ENCODE measurements at regions not wholly inside any gene's neighbourhood (a gene's known extent, or its start where the extent isn't known, plus 50 kb on each side); places are given as distances from the start of the nearest gene placed in this dataset.

DNA sequence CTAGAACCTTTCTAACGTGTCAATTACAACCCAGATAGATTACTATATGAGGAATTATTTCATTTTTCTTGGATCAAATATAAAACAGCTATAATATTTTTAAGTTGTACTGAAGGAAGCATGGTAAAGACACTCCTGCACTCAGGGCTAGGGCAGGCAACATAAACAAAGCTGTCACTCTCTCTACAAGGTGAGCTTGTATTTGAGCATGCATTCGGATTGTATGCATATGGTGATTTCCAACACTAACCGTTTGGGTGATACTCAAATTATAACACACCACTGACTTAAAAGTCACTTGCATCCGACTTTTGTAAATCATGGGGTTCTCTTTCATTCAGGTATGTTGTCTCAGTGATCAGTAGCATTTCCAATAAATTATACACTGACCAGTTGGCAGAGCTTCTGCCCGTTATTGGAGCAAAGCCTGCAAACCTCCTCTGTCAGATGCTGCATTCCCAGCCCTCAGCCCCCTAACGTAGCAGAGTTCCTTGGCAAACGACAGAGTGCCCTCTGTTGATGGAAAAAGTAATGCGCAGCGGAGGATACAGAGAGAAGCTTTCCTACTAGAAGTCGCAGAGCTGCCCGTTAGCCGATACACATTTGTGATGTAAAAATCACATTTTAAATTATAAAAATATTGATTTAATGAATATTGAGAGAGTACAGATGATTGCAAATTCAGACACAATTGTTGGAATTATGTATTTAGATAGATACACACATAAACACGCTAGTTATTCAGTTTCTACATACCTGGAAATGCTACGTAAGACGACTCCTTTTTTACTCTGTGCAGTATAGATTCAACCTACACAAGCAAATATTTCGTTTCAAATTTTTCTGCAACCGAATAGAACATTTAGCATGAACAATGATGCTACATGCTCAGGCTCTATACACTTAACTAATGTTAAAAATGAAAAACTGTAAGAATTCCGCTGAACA is 173.9 kb upstream of the SP4 start:
- DNase-seq, result peak; percentile 32

GRCh38 chr7:21256310-21256877 is 171.5 kb upstream of the SP4 start:
- peak; percentile 28 for DNase-seq

GRCh38 chr7:21260939-21261338 is 166.9 kb upstream of the SP4 start:
- no peak for DNase-seq

DNA sequence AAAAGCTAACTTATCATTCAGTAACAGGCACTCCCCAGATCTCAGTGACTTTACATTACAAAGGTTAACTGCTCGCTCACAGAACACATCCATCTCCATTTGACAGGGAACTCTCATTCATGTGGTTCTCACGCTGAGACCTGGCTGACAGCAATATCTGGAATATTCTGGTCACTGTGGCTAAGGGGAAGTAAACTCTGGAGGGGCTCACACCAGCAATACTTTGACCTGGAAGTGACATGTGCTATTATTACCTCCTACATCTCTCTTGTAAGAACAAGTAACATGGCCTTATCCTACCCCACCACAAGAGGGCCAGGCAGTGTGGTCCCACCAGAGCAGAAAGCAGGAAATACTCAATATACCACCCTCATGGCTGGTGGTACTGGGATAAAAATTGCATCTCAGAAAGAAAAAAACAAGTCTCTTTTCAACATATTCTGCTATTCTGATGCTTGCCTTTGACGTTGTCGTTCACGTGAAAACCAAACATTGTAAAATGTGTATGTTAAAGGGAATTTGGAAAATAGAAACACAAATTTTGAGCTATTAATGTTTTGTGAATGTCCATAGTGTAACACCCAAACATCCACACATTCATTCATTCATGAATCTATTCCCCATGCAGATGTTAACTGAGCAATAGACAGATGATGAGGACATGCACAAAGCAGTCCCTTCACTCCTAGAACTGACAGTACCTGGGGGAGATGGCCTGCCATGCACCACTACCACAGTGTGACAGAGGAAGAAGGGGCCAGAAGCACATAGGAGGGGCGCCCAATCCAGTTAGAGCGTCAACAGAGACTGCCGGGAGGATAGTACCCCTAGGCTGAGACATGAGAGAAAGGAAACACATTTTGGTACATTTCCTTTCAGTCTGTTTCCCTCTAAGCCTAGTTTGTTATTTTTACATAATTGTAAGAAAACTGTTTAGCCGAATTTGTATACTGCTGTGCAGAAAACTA is 166.0 kb upstream of the SP4 start:
- peak; percentile 6 for DNase-seq

DNA sequence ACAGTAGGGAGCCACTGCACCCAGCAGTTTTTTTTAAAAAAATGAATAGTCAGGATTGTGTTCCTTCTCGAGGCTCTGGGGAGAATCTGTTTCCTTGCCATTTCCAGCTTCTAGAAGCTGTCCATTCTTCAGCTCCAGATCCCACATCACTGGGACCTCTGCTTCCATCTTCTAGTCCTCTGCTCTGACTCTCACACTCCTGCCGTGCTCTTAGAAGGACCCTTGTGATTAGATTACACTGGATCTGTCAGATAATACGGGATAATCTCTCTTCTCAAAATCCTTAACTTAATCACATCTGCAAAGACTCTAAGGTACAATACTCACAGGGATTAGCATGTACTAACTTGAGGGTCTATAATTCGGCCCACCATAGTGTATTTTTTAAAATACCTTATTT is 158.9 kb upstream of the SP4 start:
- DNase-seq, result no peak

GRCh38 chr7:21276471-21277035 is 151.3 kb upstream of the SP4 start:
- DNase-seq, result no peak

- no peak for DNase-seq
Observed at GRCh38 chr7:21278944-21279343, 148.9 kb upstream of the SP4 start.

DNA sequence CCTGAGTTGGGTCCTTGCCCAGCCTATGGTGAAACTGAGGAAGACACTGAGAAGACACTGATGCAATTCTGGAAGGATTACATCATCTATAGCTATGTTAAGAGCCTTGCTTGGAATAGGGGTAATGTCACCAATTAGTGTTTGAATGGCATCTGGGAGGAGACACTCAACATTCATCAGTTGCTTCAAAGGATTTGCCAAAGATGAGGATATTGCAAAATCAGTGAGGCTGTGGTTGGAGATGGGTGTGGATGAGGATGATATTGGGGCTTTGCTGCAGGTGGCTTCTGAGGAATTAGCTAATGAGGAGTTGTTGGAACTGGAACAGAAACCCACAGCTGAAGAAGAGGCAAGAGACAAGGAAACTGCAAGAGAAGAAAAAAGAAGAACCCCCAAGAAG is 146.7 kb upstream of the SP4 start:
- DNase-seq, result no peak

GRCh38 chr7:21293771-21294170 is 134.1 kb upstream of the SP4 start:
- no peak for DNase-seq

DNA sequence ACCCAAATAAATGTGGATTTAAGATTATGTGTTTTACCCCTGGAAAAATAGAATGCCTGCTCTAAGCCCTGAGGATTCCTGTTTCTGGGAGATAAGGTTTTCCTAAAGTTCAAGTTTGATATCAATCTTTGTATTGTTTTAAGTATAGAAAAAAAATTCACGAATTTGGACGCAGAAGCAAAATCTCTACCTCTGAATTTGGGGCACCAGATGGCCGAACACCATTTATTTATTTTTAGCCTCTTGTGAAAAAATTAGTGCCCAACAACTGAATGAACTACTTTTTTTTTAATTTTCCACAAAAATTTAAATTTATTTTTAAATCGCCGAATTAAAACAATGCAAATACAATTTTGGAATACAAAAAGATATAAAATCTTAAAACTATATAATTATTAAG is 128.1 kb upstream of the SP4 start:
- no peak for DNase-seq

DNA sequence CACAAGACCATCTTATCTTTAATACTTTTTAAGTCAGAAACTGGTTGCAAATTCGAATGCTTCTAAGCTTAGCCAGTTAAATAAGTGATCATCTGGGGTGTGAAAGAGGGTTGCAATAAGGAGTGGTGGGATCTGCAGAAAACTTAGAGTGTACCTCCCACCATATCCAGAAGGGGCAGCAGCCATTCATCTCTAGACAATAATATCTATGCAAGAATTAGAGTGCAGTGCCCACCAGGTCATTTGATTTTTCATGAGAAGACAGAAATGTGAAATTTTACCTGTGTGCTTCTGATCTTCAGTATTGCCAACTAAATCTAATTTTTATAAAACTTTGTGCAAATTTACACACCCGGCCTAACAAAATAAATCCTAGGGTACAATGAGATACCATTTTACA is 127.2 kb upstream of the SP4 start:
- no peak for DNase-seq

GRCh38 chr7:21304808-21305375 is 123.0 kb upstream of the SP4 start:
- DNase-seq, result no peak

GRCh38 chr7:21305455-21306235 is 122.2 kb upstream of the SP4 start:
- no peak for DNase-seq

- DNase-seq, result no peak
Observed at GRCh38 chr7:21314954-21315353, 112.9 kb upstream of the SP4 start.

GRCh38 chr7:21317966-21318915 is 109.6 kb upstream of the SP4 start:
- DNase-seq, result no peak

DNA sequence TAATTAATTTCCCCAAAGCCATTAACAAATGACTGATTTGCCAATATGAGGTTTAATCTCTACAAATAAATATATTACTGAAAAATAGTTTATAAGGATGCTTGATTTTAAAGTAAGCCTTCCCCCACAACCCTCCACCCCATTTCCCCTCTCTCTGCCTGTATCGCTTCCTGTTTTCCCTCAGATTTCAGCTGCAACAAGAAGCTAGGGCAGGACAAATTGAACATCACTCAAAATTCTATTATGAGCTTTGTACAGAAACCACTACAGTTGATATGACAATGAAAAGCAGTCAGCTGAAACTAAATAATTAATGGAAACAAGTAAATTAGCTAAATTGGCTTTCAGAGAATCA is 109.0 kb upstream of the SP4 start:
- DNase-seq, result no peak

- DNase-seq, result no peak
Observed at GRCh38 chr7:21326241-21326640, 101.6 kb upstream of the SP4 start.

DNA sequence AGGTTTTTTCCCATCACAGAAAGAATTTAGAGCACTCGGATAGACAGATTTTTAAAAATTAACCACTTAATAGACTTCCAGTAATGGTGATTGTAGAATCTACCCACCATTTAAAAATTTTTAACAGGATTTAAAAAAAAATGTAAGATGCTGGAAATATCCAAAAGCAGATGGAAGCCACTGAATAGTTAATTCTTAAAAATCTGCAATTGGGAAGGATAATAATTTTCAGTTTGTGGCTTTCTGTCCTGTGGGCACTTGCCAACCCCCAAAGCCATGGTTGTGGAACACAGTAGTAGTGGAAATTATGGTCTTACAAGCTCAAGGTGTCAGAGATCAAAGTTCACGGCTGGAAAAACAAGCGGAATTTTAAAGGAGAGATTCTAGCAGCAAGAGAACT is 101.0 kb upstream of the SP4 start:
- DNase-seq, result no peak

GRCh38 chr7:21327422-21328409 is 100.2 kb upstream of the SP4 start:
- no peak for DNase-seq

Measured in fibroblast of skin of right quadriceps (primary cell).